KMS-11 (cell line): ENCODE measurements at regions not wholly inside any gene's neighbourhood (a gene's known extent, or its start where the extent isn't known, plus 50 kb on each side); places are given as distances from the start of the nearest gene placed in this dataset.

Experiments
- H2AFZ ChIP-seq: fragments of 200-600 bp; sonication (generic); 2 replicates; pipeline ENCODE4 v1.6.1; 2016; ENCODE audit warnings: antibody characterized with exemption, mixed run types, low read depth
- H3K27ac ChIP-seq: fragments of 200-600 bp; sonication (generic); 2 replicates; pipeline ENCODE4 v1.6.1; 2016; ENCODE audit warnings: mild to moderate bottlenecking, mixed run types
- H3K27me3 ChIP-seq: fragments of 200-600 bp; sonication (generic); 2 replicates; pipeline ENCODE4 v1.6.1; 2017; ENCODE audit warnings: mild to moderate bottlenecking, low read depth, mixed run types, moderate library complexity; ENCODE audit not compliant: insufficient read depth
- H3K36me3 ChIP-seq: fragments of 200-600 bp; sonication (generic); 2 replicates; pipeline ENCODE4 v1.6.1; 2017; ENCODE audit warnings: mild to moderate bottlenecking, mixed run types; ENCODE audit not compliant: insufficient read depth
- H3K4me1 ChIP-seq: fragments of 200-600 bp; sonication (generic); 2 replicates; pipeline ENCODE4 v1.6.1; 2016; ENCODE audit warnings: mild to moderate bottlenecking, low read depth, mixed run types; ENCODE audit not compliant: poor library complexity, severe bottlenecking
- H3K4me2 ChIP-seq: fragments of 200-600 bp; sonication (generic); 2 replicates; pipeline ENCODE4 v1.7.0; 2016; ENCODE audit warnings: mild to moderate bottlenecking, mixed run types
- H3K4me3 ChIP-seq: fragments of 200-600 bp; sonication (generic); IDR thresholded peaks from 2 replicates; pipeline ENCODE4 v1.6.1; 2017; ENCODE audit warnings: low read depth, low read length, mixed read lengths; ENCODE audit not compliant: insufficient read depth
- H3K79me2 ChIP-seq: fragments of 200-600 bp; sonication (generic); 2 replicates; pipeline ENCODE4 v1.6.1; 2016; ENCODE audit warnings: low read depth, mixed run types; ENCODE audit not compliant: insufficient read depth
- H3K9ac ChIP-seq: fragments of 200-600 bp; sonication (generic); 2 replicates; pipeline ENCODE4 v1.6.1; 2016; ENCODE audit warnings: mild to moderate bottlenecking, mixed run types
- H4K20me1 ChIP-seq: fragments of 200-600 bp; sonication (generic); 2 replicates; pipeline ENCODE4 v1.6.1; 2016; ENCODE audit warnings: mild to moderate bottlenecking, mixed run types; ENCODE audit not compliant: insufficient read depth
- CTCF ChIP-seq: fragments of 200-600 bp; sonication (generic); conservative IDR thresholded peaks from 2 replicates; pipeline ENCODE4 v1.6.1; 2017; ENCODE audit warnings: low read depth, mild to moderate bottlenecking, antibody characterized with exemption, low read length, moderate library complexity, mixed read lengths

GRCh38 chr2:234655706-234656105, 158.8 kb upstream of the ARL4C start:
- no peak overlapping the region for H3K4me2 ChIP-seq
- H3K27me3 ChIP-seq: no peaks in the 10 kb centered on the region
- no peaks in the 10 kb centered on the region for H3K36me3 ChIP-seq
- no peak overlapping the region for H3K9ac ChIP-seq
- H3K27ac ChIP-seq: no peak overlapping the region
- no peaks in the 10 kb centered on the region for H3K79me2 ChIP-seq
- no peaks in the 10 kb centered on the region for H3K4me1 ChIP-seq
- TF ChIP-seq CTCF: no peak
- H4K20me1 ChIP-seq: no peaks in the 10 kb centered on the region
- H3K4me3 ChIP-seq: no peak overlapping the region
- H2AFZ ChIP-seq: no peak overlapping the region

DNA sequence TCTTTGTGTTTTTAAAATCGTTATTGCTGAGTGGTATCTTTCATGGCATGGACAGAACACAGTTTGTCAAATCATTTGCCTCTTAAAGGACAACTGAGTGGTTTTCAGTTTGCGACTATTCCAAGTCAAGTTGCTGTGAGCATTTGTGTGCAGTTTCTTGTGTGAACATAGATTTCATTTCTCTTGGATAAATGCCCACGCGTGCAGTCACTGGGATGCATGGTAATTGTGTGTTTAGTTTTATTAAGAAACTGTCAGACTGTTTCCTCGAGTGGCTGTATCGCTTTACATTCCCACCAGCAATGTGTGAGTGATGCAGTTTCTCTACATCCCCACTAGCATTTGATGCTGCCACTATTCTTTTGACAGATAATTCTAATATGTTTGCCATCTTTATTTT, 154.0 kb upstream of the ARL4C start:
- Histone ChIP-seq H4K20me1 (no peaks in the 10 kb centered on the region), H3K9ac (no peak overlapping the region), H3K4me1 (no peaks in the 10 kb centered on the region), H3K4me2 (no peak overlapping the region), H3K4me3 (no peak overlapping the region), H3K79me2 (no peaks in the 10 kb centered on the region), H3K36me3 (no peaks in the 10 kb centered on the region), H2AFZ (no peak overlapping the region), H3K27me3 (no peaks in the 10 kb centered on the region), H3K27ac (no peak overlapping the region)
- TF ChIP-seq CTCF: no peak

- TF ChIP-seq CTCF: no peak
- no peak overlapping the region for H3K4me3 ChIP-seq
- H4K20me1 ChIP-seq: no peaks in the 10 kb centered on the region
- H3K79me2 ChIP-seq: no peaks in the 10 kb centered on the region
- no peaks in the 10 kb centered on the region for H3K27me3 ChIP-seq
- H3K36me3 ChIP-seq: no peaks in the 10 kb centered on the region
- H3K27ac ChIP-seq: no peak overlapping the region
- no peak overlapping the region for H2AFZ ChIP-seq
- no peak overlapping the region for H3K4me2 ChIP-seq
- H3K4me1 ChIP-seq: no peaks in the 10 kb centered on the region
- H3K9ac ChIP-seq: no peak overlapping the region
Observed at GRCh38 chr2:234649951-234650350, 153.1 kb upstream of the ARL4C start.

GRCh38 chr2:234643407-234643806, 146.5 kb upstream of the ARL4C start:
- H4K20me1 ChIP-seq: no peaks in the 10 kb centered on the region
- TF ChIP-seq CTCF: no peak
- no peaks in the 10 kb centered on the region for H3K27me3 ChIP-seq
- no peaks in the 10 kb centered on the region for H3K79me2 ChIP-seq
- no peak overlapping the region for H3K9ac ChIP-seq
- no peak overlapping the region for H3K4me3 ChIP-seq
- no peak overlapping the region for H2AFZ ChIP-seq
- no peaks in the 10 kb centered on the region for H3K4me1 ChIP-seq
- H3K27ac ChIP-seq: no peak overlapping the region
- no peaks in the 10 kb centered on the region for H3K36me3 ChIP-seq
- H3K4me2 ChIP-seq: no peak overlapping the region

GRCh38 chr2:234641086-234641485, 144.2 kb upstream of the ARL4C start:
- H3K4me3 ChIP-seq: no peak overlapping the region
- TF ChIP-seq CTCF: no peak

More at GRCh38 chr2:234641086-234641485, 144.2 kb upstream of the ARL4C start:
- Histone ChIP-seq H3K27me3 (no peaks in the 10 kb centered on the region), H2AFZ (no peak overlapping the region), H4K20me1 (no peaks in the 10 kb centered on the region), H3K36me3 (no peaks in the 10 kb centered on the region), H3K4me2 (no peak overlapping the region), H3K9ac (no peak overlapping the region), H3K27ac (no peak overlapping the region), H3K79me2 (no peaks in the 10 kb centered on the region), H3K4me1 (no peaks in the 10 kb centered on the region)
